Uterus (tissue), 2 donors: ENCODE measurements at regions not wholly inside any gene's neighbourhood (a gene's known extent, or its start where the extent isn't known, plus 50 kb on each side); places are given as distances from the start of the nearest gene placed in this dataset.

Source experiments
- CTCF ChIP-seq, 4 experiments: fragments of 200-600 bp in 2 of 4; fragments of 450-650 bp in 2 of 4; sonication (generic) in 2 of 4; IDR thresholded peaks; one replicate each; pipeline ENCODE4 v1.5.1; 2016 to 2019; ENCODE audit warnings: antibody characterized with exemption in 4 of 4, mild to moderate bottlenecking in 2 of 4, moderate library complexity in 1 of 4
- POLR2A ChIP-seq, 2 donors: fragments of 450-650 bp; IDR thresholded peaks; one replicate each; pipeline ENCODE4 v1.6.1; 2016; ENCODE audit warnings: antibody characterized with exemption in 2 of 2, mild to moderate bottlenecking in 1 of 2, moderate library complexity in 1 of 2

- no peak for TF ChIP-seq CTCF (IDR thresholded peaks at IDR 0.05)
- no peak for TF ChIP-seq POLR2A (IDR thresholded peaks at IDR 0.05)
Observed at GRCh38 chr6:45803071-45803470, 212.6 kb downstream of the CLIC5 start.
